GM12878 (cell line): ENCODE measurements at regions not wholly inside any gene's neighbourhood (a gene's known extent, or its start where the extent isn't known, plus 50 kb on each side); places are given as distances from the start of the nearest gene placed in this dataset.

Experiments used
- ATAC-seq: fragments of 200-7000 bp; cut with Tn5 transposase; 3 replicates; pipeline ENCODE4 v1.9.1; 2020; ENCODE audit warnings: mild to moderate bottlenecking, moderate library complexity
- BruUV-seq: library from RNA; stranded (reverse); fragments of 400-500 nt; replicated peaks from 2 replicates; lab custom pipeline; 2021; lab: Mats Ljungman, UMichigan
- CTCF ChIA-PET: fragments of 300-600 bp; sonication (Branson Sonifier 250); formaldehyde crosslinking; extraction: SDS; loops from one replicate; lab custom pipeline; 2021; ENCODE audit warnings: inconsistent platforms; lab: Yijun Ruan, JAX
- POLR2A ChIA-PET: fragments of 350-600 bp; formaldehyde crosslinking; extraction: SDS; loops from one replicate; lab custom pipeline; 2021; ENCODE audit warnings: inconsistent platforms; lab: Charles Lee
- RAD21 ChIA-PET: fragments of 300-600 bp; sonication (Branson Sonifier 250); formaldehyde crosslinking; loops from one replicate; lab custom pipeline; 2023; ENCODE audit warnings: antibody characterized with exemption; ENCODE audit not compliant: unreplicated experiment; lab: Charles Lee
- SMC1A ChIA-PET: fragments of 300-600 bp; sonication (Branson Sonifier 250); formaldehyde crosslinking; loops from one replicate; lab custom pipeline; 2023; ENCODE audit not compliant: unreplicated experiment, uncharacterized antibody; lab: Charles Lee
- DNase-seq: peaks from one replicate; pipeline ENCODE4 v3.0.0-alpha.2; 2011; ENCODE audit warnings: low read depth, low spot score
- FAIRE-seq: peaks from 3 replicates; lab custom pipeline; 2011; peaks lifted over from hg19 to GRCh38; lab: Jason Lieb, UNC
- H2AFZ ChIP-seq: 2 replicates; pipeline ENCODE4 v1.6.0; 2011; ENCODE audit warnings: low read depth, low read length, control low read depth; ENCODE audit not compliant: control insufficient read depth
- H3K27ac ChIP-seq: 2 replicates; pipeline ENCODE4 v1.5.1; 2011; ENCODE audit warnings: control low read depth; ENCODE audit not compliant: control insufficient read depth, insufficient read depth
- H3K27me3 ChIP-seq, 2 experiments: replicated peaks in 1 of 2; 2 replicates each; pipeline versions ENCODE4 v1.6.0 to v1.6.1; 2011; ENCODE audit warnings: low read length in 1 of 2; ENCODE audit not compliant: control insufficient read depth in 2 of 2, insufficient read depth in 2 of 2
- H3K36me3 ChIP-seq, 2 experiments: 2 replicates each; pipeline ENCODE4 v1.5.1; 2011; ENCODE audit warnings: low read length in 1 of 2; ENCODE audit not compliant: control insufficient read depth in 2 of 2, insufficient read depth in 2 of 2
- H3K4me1 ChIP-seq: 2 replicates; pipeline ENCODE4 v1.6.1; 2011; ENCODE audit warnings: mild to moderate bottlenecking, low read length, moderate library complexity, mixed read lengths; ENCODE audit not compliant: control insufficient read depth, insufficient read depth
- H3K4me2 ChIP-seq: 2 replicates; pipeline ENCODE4 v1.6.0; 2011; ENCODE audit warnings: control low read depth; ENCODE audit not compliant: control insufficient read depth, insufficient read depth
- H3K4me3 ChIP-seq: fragments of 200-600 bp; sonication (generic); 2 replicates; pipeline ENCODE4 v1.5.1; 2016
- H3K79me2 ChIP-seq: 2 replicates; pipeline ENCODE4 v1.6.0; 2011; ENCODE audit warnings: low read length; ENCODE audit not compliant: control insufficient read depth, insufficient read depth
- H3K9ac ChIP-seq: 2 replicates; pipeline ENCODE4 v1.8.0; 2011; ENCODE audit warnings: low read length, control low read depth, mixed read lengths; ENCODE audit not compliant: control insufficient read depth, insufficient read depth
- H3K9me3 ChIP-seq: replicated peaks from 3 replicates; pipeline ENCODE4 v1.5.1; 2011; ENCODE audit warnings: mild to moderate bottlenecking, low read length; ENCODE audit not compliant: control insufficient read depth, insufficient read depth
- H4K20me1 ChIP-seq: 2 replicates; pipeline ENCODE4 v1.6.0; 2011; ENCODE audit not compliant: control insufficient read depth, insufficient read depth
- EP300 ChIP-seq, 2 experiments: fragments of 150-350 bp in 1 of 2; IDR thresholded peaks; 2 replicates each; pipeline ENCODE4 v1.6.1; 2011 to 2012; ENCODE audit warnings: low read depth in 2 of 2, low read length in 2 of 2, borderline replicate concordance in 1 of 2, improper control_type of control experiment in 1 of 2, inconsistent platforms in 1 of 2; ENCODE audit not compliant: control insufficient read depth in 1 of 2
- MEF2A ChIP-seq: IDR thresholded peaks from 2 replicates; pipeline ENCODE4 v1.6.1; 2011; ENCODE audit warnings: low read depth, mild to moderate bottlenecking, low read length, moderate library complexity; ENCODE audit not compliant: insufficient read depth
- PML ChIP-seq: IDR thresholded peaks from 2 replicates; pipeline ENCODE4 v1.6.1; 2012; ENCODE audit warnings: low read length, inconsistent platforms
- RAD21 ChIP-seq: IDR thresholded peaks from 2 replicates; pipeline ENCODE4 v1.6.1; 2011; ENCODE audit warnings: mild to moderate bottlenecking, low read depth, low read length, moderate library complexity; ENCODE audit not compliant: insufficient read depth
- RELA ChIP-seq: fragments of 450-650 bp; IDR thresholded peaks from 2 replicates; pipeline ENCODE4 v1.8.0; 2014; ENCODE audit warnings: borderline replicate concordance; ENCODE audit not compliant: partially characterized antibody
- SUZ12 ChIP-seq: fragments of 200-600 bp; sonication (generic); IDR thresholded peaks from one replicate; pipeline ENCODE4 v1.6.1; 2018; ENCODE audit warnings: antibody characterized with exemption, mild to moderate bottlenecking; ENCODE audit not compliant: unreplicated experiment
- ZBED1 ChIP-seq: IDR thresholded peaks from 2 replicates; pipeline ENCODE4 v1.6.1; 2016; ENCODE audit warnings: borderline replicate concordance
- ZBTB4 ChIP-seq: fragments of 450-650 bp; formaldehyde crosslinking; IDR thresholded peaks from 2 replicates; pipeline ENCODE4 v1.4.0; 2022; ENCODE audit warnings: mild to moderate bottlenecking, moderate library complexity
- ZBTB40 ChIP-seq: fragments of 450-650 bp; IDR thresholded peaks from 2 replicates; pipeline ENCODE4 v1.6.1; 2016; ENCODE audit warnings: mild to moderate bottlenecking, moderate library complexity, borderline replicate concordance
- ZNF24 ChIP-seq: fragments of 450-650 bp; IDR thresholded peaks from 2 replicates; pipeline ENCODE4 v1.6.1; 2017; ENCODE audit warnings: antibody characterized with exemption, mild to moderate bottlenecking
- WGBS: methylation state at CpG from one replicate; pipeline ENCODE4 v1.1.6; 2016; ENCODE audit warnings: low lambda C conversion rate; ENCODE audit not compliant: insufficient replicate concordance, insufficient coverage; ENCODE audit errors: missing lambda C conversion rate; 5-methylcytosine and 5-hydroxymethylcytosine counted together
- in situ Hi-C: fragments of 300-500 bp; cut with MboI; formaldehyde crosslinking; loops from 9 replicates; pipeline ENCODE4 v1.14.3; 2018; ENCODE audit warnings: mixed read lengths
- intact Hi-C: fragments of 100-400 bp; cut with micrococcal nuclease; formaldehyde crosslinking; loops from one replicate; pipeline ENCODE4 v1.14.2; 2022; ENCODE audit not compliant: unreplicated experiment

GRCh38 chr5:54835647-54836046 lies 149.7 kb downstream of the ESM1 start:
- Histone ChIP-seq H3K9me3 (no peaks in the 10 kb centered on the region; the same call in 2 of the 3 replicates), H3K27me3 (peaks cover 0 to 3% of the 10 kb centered on the region in 2 experiments; a peak in 2 of 4 replicates), H3K36me3 (no peaks in the 10 kb centered on the region), H2AFZ (no peak overlapping the region), H3K4me3 (no peak overlapping the region), H3K4me1 (no peaks in the 10 kb centered on the region), H4K20me1 (no peaks in the 10 kb centered on the region), H3K79me2 (no peaks in the 10 kb centered on the region), H3K4me2 (no peak overlapping the region), H3K9ac (no peak overlapping the region), H3K27ac (no peak overlapping the region)
- DNase-seq (no peak), ATAC-seq (no peak), FAIRE-seq (no peak)
- SMC1A ChIA-PET: no interaction called here
- RAD21 ChIA-PET: no interaction called here
- POLR2A ChIA-PET: no interaction called here
- BruUV-seq: no TSS peak
- in situ Hi-C loops (no loop called here), intact Hi-C loops (no loop called here)
- 49% methylated on average over 2 of the region's 2 CpGs for WGBS
- CTCF ChIA-PET: interaction anchor here (1.0 to 1.9 kb wide), 2 partner anchors 10 to 319 kb away, joined by 3 to 10 read pairs; no protein-coding TSS in a partner anchor
- TF ChIP-seq ZNF24: no peak
- TF ChIP-seq PML: no peak
- no peak for TF ChIP-seq EP300 (IDR thresholded peaks at IDR 0.05; ENCODE audit: borderline replicate concordance in 1 of 2, control insufficient read depth in 1 of 2, low read depth in 2 of 2, low read length in 2 of 2)
- no peak for TF ChIP-seq ZBTB40
- no peak for TF ChIP-seq SUZ12
- no peak for TF ChIP-seq RELA
- TF ChIP-seq ZBED1: no peak
- no peak for TF ChIP-seq MEF2A
- TF ChIP-seq ZBTB4 (CRISPR knock-in tag): no peak
- TF ChIP-seq RAD21: no peak
